CD4-positive, CD25-positive, alpha-beta regulatory T cell (primary cell): ENCODE measurements at regions not wholly inside any gene's neighbourhood (a gene's known extent, or its start where the extent isn't known, plus 50 kb on each side); places are given as distances from the start of the nearest gene placed in this dataset.
"Not testable (repeated sequence)": the region's sequence is repeated elsewhere in the genome, so short reads cannot be mapped to it uniquely, and the experiment has no call there.

Experiments used
- ATAC-seq, 2 donors: fragments of 150-1000 bp; cut with Tn5 transposase; one replicate each; pipeline ENCODE4 v1.10.0; 2021; ENCODE audit warnings: low read depth in 2 of 2, moderate number of reproducible peaks in 2 of 2, moderate library complexity in 1 of 2
- DNase-seq, 3 donors: peaks; one replicate each; pipeline versions ENCODE4 v3.0.0 to v3.0.0-alpha.2; 2012 to 2022; ENCODE audit warnings: mixed read lengths in 1 of 3
- H3K27ac ChIP-seq: one replicate; pipeline ENCODE4 v1.7.0; 2013; ENCODE audit warnings: mild to moderate bottlenecking, low read length; ENCODE audit not compliant: insufficient read depth, poor library complexity, severe bottlenecking
- H3K27me3 ChIP-seq: one replicate; pipeline ENCODE4 v1.7.0; 2013; ENCODE audit warnings: low read length; ENCODE audit not compliant: control insufficient read depth, insufficient read depth
- H3K36me3 ChIP-seq: one replicate; pipeline ENCODE4 v1.7.0; 2013; ENCODE audit warnings: mild to moderate bottlenecking, low read length, moderate library complexity; ENCODE audit not compliant: control insufficient read depth, insufficient read depth
- H3K4me1 ChIP-seq: 2 replicates; pipeline ENCODE4 v1.7.0; 2013; ENCODE audit warnings: mild to moderate bottlenecking, low read length; ENCODE audit not compliant: insufficient read depth, control insufficient read depth, poor library complexity, severe bottlenecking
- H3K4me3 ChIP-seq: one replicate; pipeline ENCODE4 v1.7.0; 2013; ENCODE audit warnings: low read depth, mild to moderate bottlenecking, low read length, moderate library complexity
- H3K9me3 ChIP-seq, 2 experiments: 1 replicate in 1 of 2; 2 replicates in 1 of 2; pipeline ENCODE4 v1.7.0; 2013; ENCODE audit warnings: low read length in 2 of 2, mild to moderate bottlenecking in 1 of 2, moderate library complexity in 1 of 2; ENCODE audit not compliant: control insufficient read depth in 2 of 2
- H3K27ac Mint-ChIP-seq, 3 donors: one replicate each; pipeline ENCODE4 v1.8.0; 2020 to 2022; ENCODE audit warnings: mild to moderate bottlenecking in 3 of 3, mixed read lengths in 3 of 3, moderate library complexity in 2 of 3
- H3K27me3 Mint-ChIP-seq: one replicate; pipeline ENCODE4 v1.8.0; 2022; ENCODE audit warnings: mild to moderate bottlenecking, mixed read lengths
- H3K36me3 Mint-ChIP-seq: one replicate; pipeline ENCODE4 v1.8.0; 2020; ENCODE audit warnings: mixed read lengths
- H3K4me1 Mint-ChIP-seq, 4 donors: one replicate each; pipeline ENCODE4 v1.8.0; 2020 to 2022; ENCODE audit warnings: mixed read lengths in 4 of 4, mild to moderate bottlenecking in 1 of 4
- H3K4me3 Mint-ChIP-seq, 4 donors: one replicate each; pipeline ENCODE4 v1.8.0; 2020 to 2022; ENCODE audit warnings: mild to moderate bottlenecking in 4 of 4, mixed read lengths in 4 of 4, moderate library complexity in 3 of 4
- H3K9me3 Mint-ChIP-seq, 7 donors: one replicate each; pipeline ENCODE4 v1.8.0; 2020 to 2022; ENCODE audit warnings: mixed read lengths in 7 of 7, mild to moderate bottlenecking in 3 of 7, moderate library complexity in 2 of 7

DNA sequence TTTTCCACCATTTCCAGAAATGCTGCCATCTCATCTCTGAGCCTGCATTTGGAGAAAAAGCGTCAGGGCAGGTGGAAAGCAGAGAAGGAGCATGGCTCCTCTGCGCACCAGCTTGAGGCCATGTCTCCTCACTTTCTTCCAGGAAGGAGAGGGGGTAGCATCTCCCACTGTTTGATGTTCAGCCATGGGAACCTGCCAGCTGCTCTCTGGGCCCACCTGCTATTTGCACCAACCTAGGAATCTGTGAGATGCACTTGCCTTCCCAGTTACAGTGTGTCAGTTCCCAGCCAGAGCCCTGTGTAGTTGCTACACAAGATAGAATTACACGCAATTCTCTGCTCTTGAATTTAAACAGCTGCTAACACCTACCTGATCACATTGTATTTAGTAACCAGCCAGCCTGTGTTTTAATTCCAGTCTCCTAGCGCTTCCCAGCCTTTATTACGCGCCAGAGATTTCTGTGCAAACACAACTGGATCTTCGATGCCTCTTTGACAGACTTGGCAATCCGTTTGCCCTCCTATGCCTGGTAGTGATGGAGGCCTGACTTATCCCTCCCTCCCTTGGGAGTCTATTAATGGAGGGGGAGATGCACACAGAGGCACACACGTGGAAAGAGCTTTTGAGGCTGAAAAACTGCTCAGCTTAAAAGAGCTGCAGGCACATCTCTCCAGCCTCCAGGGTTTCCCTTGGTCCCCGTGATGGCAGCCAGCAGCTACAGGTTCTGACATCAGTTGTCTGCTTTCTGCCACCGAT lies 98.1 kb upstream of the SEC14L1 start:
- H3K9me3 Mint-ChIP-seq, result no peaks in the 10 kb centered on the region
- Histone ChIP-seq H3K27me3 (no peaks in the 10 kb centered on the region), H3K36me3 (no peaks in the 10 kb centered on the region), H3K4me1 (no peaks in the 10 kb centered on the region), H3K27ac (no peak overlapping the region), H3K4me3 (no peak overlapping the region), H3K9me3 (no peaks in the 10 kb centered on the region)
- peaks cover 11% of the 10 kb centered on the region for H3K27me3 Mint-ChIP-seq
- DNase-seq, result no peak
- no peaks in the 10 kb centered on the region for H3K36me3 Mint-ChIP-seq
- H3K27ac Mint-ChIP-seq, result no peak overlapping the region
- no peaks in the 10 kb centered on the region for H3K4me1 Mint-ChIP-seq
- no peak for ATAC-seq
- H3K4me3 Mint-ChIP-seq, result no peak overlapping the region

DNA sequence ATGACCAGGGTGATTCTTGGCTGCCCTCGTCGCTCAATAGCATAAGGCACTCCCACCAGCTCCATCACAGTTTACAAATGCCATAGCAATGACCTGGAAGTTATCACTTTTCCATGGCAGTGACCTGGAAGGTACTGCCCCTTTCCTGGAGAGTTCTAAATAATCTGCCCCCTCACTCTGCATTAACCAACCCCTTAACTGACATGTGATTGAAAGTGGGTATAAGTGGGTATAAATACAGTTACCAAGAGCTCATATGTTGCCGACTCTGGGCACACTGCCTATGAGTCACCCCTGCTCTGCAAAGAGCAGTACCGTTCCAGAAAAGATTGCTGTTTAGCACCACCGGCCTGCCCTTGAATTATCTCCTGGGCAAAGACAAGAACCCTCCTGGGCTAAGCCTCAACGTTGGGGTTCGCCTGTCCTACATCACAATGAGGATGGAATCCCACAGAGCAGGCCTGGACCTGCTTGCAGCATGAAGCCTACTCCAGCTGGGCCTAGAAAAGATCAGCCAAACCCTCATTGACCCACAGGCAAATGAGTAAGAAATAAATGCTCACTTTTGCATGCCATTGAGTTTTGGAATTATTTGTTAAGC lies 95.2 kb upstream of the SEC14L1 start:
- Histone ChIP-seq H3K27me3 (no peaks in the 10 kb centered on the region), H3K9me3 (no peaks in the 10 kb centered on the region), H3K4me3 (no peak overlapping the region), H3K27ac (no peak overlapping the region), H3K36me3 (no peaks in the 10 kb centered on the region), H3K4me1 (no peaks in the 10 kb centered on the region)
- ATAC-seq (no peak), DNase-seq (no peak)
- Mint-ChIP-seq H3K9me3 (no peaks in the 10 kb centered on the region), H3K4me3 (no peak overlapping the region), H3K36me3 (no peaks in the 10 kb centered on the region), H3K27me3 (peaks cover 15% of the 10 kb centered on the region), H3K4me1 (no peaks in the 10 kb centered on the region), H3K27ac (no peak overlapping the region)

DNA sequence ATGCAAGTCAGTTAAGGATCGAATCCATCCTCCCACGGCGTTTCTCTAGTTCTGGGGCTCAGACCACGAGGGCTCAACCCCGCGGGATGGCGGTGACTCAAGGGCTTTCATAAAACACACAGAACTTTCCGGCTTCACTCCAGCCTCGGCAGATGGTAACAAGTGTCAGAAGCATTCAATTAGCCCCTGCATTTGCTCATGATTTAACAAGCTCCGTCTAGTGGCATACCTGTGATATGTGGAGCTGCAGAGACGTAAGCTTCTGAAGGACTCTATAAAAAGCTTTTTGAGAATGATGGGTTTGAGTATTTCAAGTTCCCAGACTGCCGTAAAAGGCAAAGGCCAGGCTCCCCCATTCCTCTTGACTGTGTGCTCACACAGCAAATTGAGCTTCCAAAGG lies 91.3 kb upstream of the SEC14L1 start:
- Mint-ChIP-seq H3K36me3 (no peaks in the 10 kb centered on the region), H3K27me3 (peaks cover 36% of the 10 kb centered on the region), H3K27ac (no peak overlapping the region), H3K4me1 (no peaks in the 10 kb centered on the region), H3K9me3 (peaks cover 0 to 1% (median 0%) of the 10 kb centered on the region in 7 donors), H3K4me3 (no peak overlapping the region)
- H3K4me1 ChIP-seq, result no peaks in the 10 kb centered on the region
- no peaks in the 10 kb centered on the region for H3K9me3 ChIP-seq
- ATAC-seq, result no peak
- no peak for DNase-seq
- H3K27me3 ChIP-seq, result no peaks in the 10 kb centered on the region
- H3K36me3 ChIP-seq, result no peaks in the 10 kb centered on the region
- no peak overlapping the region for H3K27ac ChIP-seq
- H3K4me3 ChIP-seq, result no peak overlapping the region

DNA sequence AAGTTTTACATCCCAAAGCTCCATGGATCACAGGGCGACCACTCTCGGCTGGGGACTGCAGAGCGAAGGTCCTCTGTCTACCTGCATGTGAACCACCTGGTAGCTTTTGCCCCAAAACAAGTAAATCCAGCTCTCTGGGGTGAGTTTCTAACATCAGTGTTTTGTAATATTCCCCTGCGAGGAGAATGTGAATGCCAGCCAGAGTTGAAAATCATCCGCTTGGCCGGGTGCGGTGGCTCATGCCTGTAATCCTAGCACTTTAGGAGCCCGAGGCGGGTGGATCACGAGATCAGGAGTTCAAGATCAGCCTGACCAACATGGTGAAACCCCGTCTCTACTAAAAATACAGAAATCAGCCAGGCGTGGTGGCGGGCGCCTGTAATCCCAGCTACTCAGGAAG lies 89.9 kb upstream of the SEC14L1 start:
- H3K27me3 ChIP-seq, H3K4me1 ChIP-seq, ATAC-seq, H3K36me3 Mint-ChIP-seq, H3K4me3 ChIP-seq, H3K27ac ChIP-seq, H3K27ac Mint-ChIP-seq, DNase-seq, H3K4me3 Mint-ChIP-seq, H3K4me1 Mint-ChIP-seq, H3K36me3 ChIP-seq, H3K9me3 Mint-ChIP-seq, H3K9me3 ChIP-seq: not testable (repeated sequence)
- H3K27me3 Mint-ChIP-seq, result peaks cover 38% of the 10 kb centered on the region

DNA sequence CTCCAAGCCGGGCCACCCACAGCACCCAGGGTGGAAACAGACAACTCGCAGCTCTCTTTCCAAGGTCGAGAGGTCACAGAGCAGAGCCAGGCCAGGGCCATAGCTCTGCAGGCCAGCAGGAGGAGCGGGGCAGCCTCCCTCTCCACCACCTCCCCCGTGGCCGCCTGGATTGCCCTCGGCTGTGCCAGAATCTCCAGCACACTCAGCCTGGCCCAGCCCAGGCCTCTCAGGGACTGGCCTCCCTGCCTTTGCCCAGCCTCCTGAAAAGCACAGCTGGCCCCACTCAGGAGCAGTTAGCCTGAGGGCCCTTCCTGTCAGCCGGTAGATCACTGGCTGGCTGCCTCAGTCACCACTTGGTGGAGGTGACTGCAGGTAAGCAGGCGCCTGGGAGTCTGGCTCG lies 85.8 kb upstream of the SEC14L1 start:
- H3K9me3 Mint-ChIP-seq, result peaks cover 0 to 1% (median 0%) of the 10 kb centered on the region in 7 donors
- no peak overlapping the region for H3K27ac Mint-ChIP-seq
- Histone ChIP-seq H3K27me3 (no peaks in the 10 kb centered on the region), H3K9me3 (no peaks in the 10 kb centered on the region), H3K27ac (no peak overlapping the region), H3K36me3 (no peaks in the 10 kb centered on the region), H3K4me3 (no peak overlapping the region), H3K4me1 (peaks cover 3% of the 10 kb centered on the region)
- no peak overlapping the region for H3K4me3 Mint-ChIP-seq
- no peak for ATAC-seq
- H3K27me3 Mint-ChIP-seq, result peaks cover 45% of the 10 kb centered on the region
- peaks cover 0 to 2% (median under 1%) of the 10 kb centered on the region in 4 donors for H3K4me1 Mint-ChIP-seq
- no peak for DNase-seq
- H3K36me3 Mint-ChIP-seq, result no peaks in the 10 kb centered on the region

DNA sequence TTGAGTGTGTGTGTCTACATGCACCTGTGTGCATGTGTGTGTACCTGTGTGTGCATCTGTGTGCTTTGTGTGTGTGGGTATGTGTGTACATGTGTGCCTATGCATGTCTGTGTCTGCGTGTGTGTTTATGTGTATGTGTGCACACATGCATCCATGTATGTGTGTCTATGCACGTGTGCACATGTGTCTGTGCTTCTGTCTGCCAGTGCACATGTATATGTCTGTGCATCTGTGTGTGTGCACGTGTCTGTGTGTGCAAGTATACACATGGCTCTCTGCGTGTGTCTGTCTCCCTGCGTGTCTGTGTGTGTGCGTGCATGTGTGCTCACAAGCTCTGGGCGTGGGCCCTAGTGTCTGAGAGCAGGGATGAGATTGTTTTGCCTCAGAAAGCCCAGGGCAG lies 85.3 kb upstream of the SEC14L1 start:
- H3K4me3 Mint-ChIP-seq, result no peak overlapping the region
- ATAC-seq (no peak), DNase-seq (no peak)
- Histone ChIP-seq H3K4me1 (peaks cover 3% of the 10 kb centered on the region), H3K36me3 (no peaks in the 10 kb centered on the region), H3K27ac (no peak overlapping the region), H3K9me3 (no peaks in the 10 kb centered on the region), H3K4me3 (no peak overlapping the region), H3K27me3 (no peaks in the 10 kb centered on the region)
- peaks cover 0 to 1% (median 0%) of the 10 kb centered on the region in 7 donors for H3K9me3 Mint-ChIP-seq
- no peak overlapping the region for H3K27ac Mint-ChIP-seq
- H3K4me1 Mint-ChIP-seq, result peaks cover 0 to 2% (median under 1%) of the 10 kb centered on the region in 4 donors
- H3K27me3 Mint-ChIP-seq, result peaks cover 45% of the 10 kb centered on the region
- no peaks in the 10 kb centered on the region for H3K36me3 Mint-ChIP-seq

DNA sequence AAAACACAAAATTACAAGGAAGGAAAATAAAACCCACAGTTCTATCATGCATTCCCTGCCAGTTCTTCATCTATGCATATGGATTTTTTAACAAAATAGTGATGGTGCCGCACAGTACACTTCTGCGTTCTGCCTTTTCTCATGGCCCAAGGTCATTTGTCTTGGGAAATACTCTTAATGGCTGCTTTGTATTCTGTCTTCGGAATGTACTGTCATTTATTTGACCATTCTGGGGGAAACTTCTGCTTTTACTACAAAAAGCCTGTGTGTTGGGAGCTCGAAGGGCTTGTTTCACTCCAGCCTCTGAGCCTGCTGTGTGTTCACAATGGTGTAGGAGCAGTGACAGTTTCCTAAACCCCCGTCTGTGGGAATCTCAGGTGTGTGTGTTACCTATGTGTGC lies 82.8 kb upstream of the SEC14L1 start:
- peaks cover 34% of the 10 kb centered on the region for H3K27me3 Mint-ChIP-seq
- no peaks in the 10 kb centered on the region for H3K36me3 ChIP-seq
- H3K4me3 ChIP-seq, result no peak overlapping the region
- H3K27me3 ChIP-seq, result no peaks in the 10 kb centered on the region
- no peak for ATAC-seq
- DNase-seq, result no peak
- peaks cover 0 to 2% (median under 1%) of the 10 kb centered on the region in 4 donors for H3K4me1 Mint-ChIP-seq
- H3K4me1 ChIP-seq, result peaks cover 3% of the 10 kb centered on the region
- H3K9me3 ChIP-seq, result no peaks in the 10 kb centered on the region
- H3K36me3 Mint-ChIP-seq, result no peaks in the 10 kb centered on the region
- H3K27ac ChIP-seq, result no peak overlapping the region
- no peak overlapping the region for H3K4me3 Mint-ChIP-seq
- H3K9me3 Mint-ChIP-seq, result peaks cover 0 to 1% (median 0%) of the 10 kb centered on the region in 7 donors
- H3K27ac Mint-ChIP-seq, result no peak overlapping the region

DNA sequence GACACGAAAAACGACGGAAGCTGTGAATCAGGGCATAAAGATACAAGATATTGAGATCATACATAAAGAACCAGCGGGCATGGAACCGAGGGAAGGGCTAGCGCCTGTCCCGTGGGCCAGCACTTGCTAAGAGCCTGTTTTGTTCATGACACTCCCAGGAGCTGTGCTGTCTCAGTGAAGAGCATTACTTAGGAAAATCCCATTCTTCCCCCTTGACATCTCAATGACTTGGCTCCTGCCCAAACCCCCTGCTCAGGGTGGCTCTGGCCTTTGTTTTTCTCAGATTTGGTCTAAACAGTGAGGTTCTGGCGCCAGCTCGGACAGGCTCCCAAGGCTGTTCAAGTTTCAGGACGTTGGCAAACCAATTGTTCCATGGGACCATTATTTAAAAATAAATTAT lies 79.1 kb upstream of the SEC14L1 start:
- Mint-ChIP-seq H3K27ac (no peak overlapping the region), H3K9me3 (no peaks in the 10 kb centered on the region), H3K4me3 (no peak overlapping the region), H3K4me1 (peaks cover 0 to under 1% (median 0%) of the 10 kb centered on the region in 4 donors), H3K27me3 (peaks cover 28% of the 10 kb centered on the region), H3K36me3 (peaks cover 1% of the 10 kb centered on the region)
- no peak overlapping the region for H3K4me3 ChIP-seq
- no peaks in the 10 kb centered on the region for H3K36me3 ChIP-seq
- no peaks in the 10 kb centered on the region for H3K9me3 ChIP-seq
- no peak for ATAC-seq
- DNase-seq, result no peak
- no peak overlapping the region for H3K27ac ChIP-seq
- no peaks in the 10 kb centered on the region for H3K27me3 ChIP-seq
- no peaks in the 10 kb centered on the region for H3K4me1 ChIP-seq
